ENCODE measurements at regions not wholly inside any gene's neighbourhood (a gene's known extent, or its start where the extent isn't known, plus 50 kb on each side); places are given as distances from the start of the nearest gene placed in this dataset.

GRCh38 chr2:191740759-191741158 lies 62.8 kb downstream of the NABP1 start:
- no peak for TF ChIP-seq CTCF (conservative IDR thresholded peaks at IDR 0.05; ENCODE audit: low read depth, low read length)
- TF ChIP-seq EZH2phosphoT487 (IDR thresholded peaks at IDR 0.05; ENCODE audit: borderline replicate concordance, low read length), result no peak
- no peak for TF ChIP-seq EZH2 (IDR thresholded peaks at IDR 0.05; ENCODE audit: low read length, unreplicated experiment)

Data from PC-3 (cell line).